HepG2 (cell line): ENCODE measurements at regions not wholly inside any gene's neighbourhood (a gene's known extent, or its start where the extent isn't known, plus 50 kb on each side); places are given as distances from the start of the nearest gene placed in this dataset.

ENCODE experiments used
- CBX2 ChIP-seq, 2 experiments: fragments of 200-600 bp in 1 of 2; sonication (generic); formaldehyde crosslinking in 1 of 2; IDR thresholded peaks; 2 replicates each; pipeline versions ENCODE4 v1.7.0 to v1.8.1; 2018 to 2022; ENCODE audit warnings: low read depth in 2 of 2, low read length in 1 of 2, mild to moderate bottlenecking in 1 of 2, missing genetic modification reagents in 1 of 2
- HDAC2 ChIP-seq: sonication (generic); formaldehyde crosslinking; IDR thresholded peaks from 2 replicates; pipeline ENCODE4 v1.4.0; 2020; ENCODE audit warnings: missing genetic modification reagents
- PTBP1 ChIP-seq: fragments of 200-400 bp; formaldehyde crosslinking; IDR thresholded peaks from 2 replicates; pipeline ENCODE4 v1.6.1; 2018; ENCODE audit warnings: low read length, low read depth; ENCODE audit not compliant: poor library complexity, severe bottlenecking
- RFXAP ChIP-seq: sonication (generic); formaldehyde crosslinking; IDR thresholded peaks from 2 replicates; pipeline ENCODE4 v1.4.0; 2020; ENCODE audit warnings: missing genetic modification reagents, borderline replicate concordance
- SMAD1 ChIP-seq: sonication (generic); formaldehyde crosslinking; IDR thresholded peaks from 2 replicates; pipeline ENCODE4 v1.4.0; 2020; ENCODE audit warnings: missing genetic modification reagents, low read depth, mild to moderate bottlenecking, borderline replicate concordance
- SP1 ChIP-seq, 2 experiments: fragments of 450-650 bp in 1 of 2; sonication (generic) in 1 of 2; formaldehyde crosslinking in 1 of 2; IDR thresholded peaks; 2 replicates each; pipeline versions ENCODE4 v1.4.0 to v1.6.1; 2016 to 2020; ENCODE audit warnings: missing genetic modification reagents in 1 of 2
- ZNF296 ChIP-seq: sonication (generic); formaldehyde crosslinking; conservative IDR thresholded peaks from 2 replicates; pipeline ENCODE4 v1.5.0; 2020; ENCODE audit warnings: mild to moderate bottlenecking, missing genetic modification reagents
- TF ChIP-seq, protein P1 (sequence below): sonication (generic); formaldehyde crosslinking; IDR thresholded peaks from 2 replicates; pipeline ENCODE4 v1.5.0; 2020; ENCODE audit warnings: mild to moderate bottlenecking, missing genetic modification reagents, moderate library complexity
- TF ChIP-seq, protein P2 (sequence below): sonication (generic); formaldehyde crosslinking; IDR thresholded peaks from 2 replicates; pipeline ENCODE4 v1.4.0; 2020; ENCODE audit warnings: mild to moderate bottlenecking, missing genetic modification reagents

DNA sequence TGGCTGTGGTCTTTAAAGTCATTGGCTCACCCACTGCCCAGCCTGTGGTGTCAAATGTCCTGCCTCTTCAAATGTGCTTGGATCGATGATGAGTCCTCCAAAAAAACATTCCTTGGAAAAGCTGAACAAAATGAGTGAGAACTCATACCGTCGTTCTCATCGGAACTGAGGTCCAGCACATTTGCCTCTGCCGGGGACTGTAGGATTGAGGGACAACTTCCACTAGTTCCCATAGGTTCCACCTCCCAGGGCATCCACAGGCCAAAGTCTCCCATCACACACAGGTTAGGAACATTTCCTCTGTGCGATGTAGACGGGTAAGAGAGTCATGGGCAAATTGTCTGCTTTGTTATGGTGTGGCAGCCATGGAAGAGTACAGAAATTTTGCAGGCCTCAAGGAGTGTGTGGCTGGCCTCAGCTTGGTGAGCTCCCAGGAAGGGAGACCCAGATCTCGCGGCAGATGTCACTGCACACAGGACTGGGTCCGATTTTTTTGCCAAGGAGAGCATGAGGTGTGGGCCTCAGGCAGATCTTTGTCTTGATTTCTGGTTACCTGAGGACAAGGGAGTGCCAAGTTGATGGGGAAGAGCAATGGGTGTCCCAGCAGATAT, 115.7 kb downstream of the SNRPN start:
- TF ChIP-seq, protein P1, sequence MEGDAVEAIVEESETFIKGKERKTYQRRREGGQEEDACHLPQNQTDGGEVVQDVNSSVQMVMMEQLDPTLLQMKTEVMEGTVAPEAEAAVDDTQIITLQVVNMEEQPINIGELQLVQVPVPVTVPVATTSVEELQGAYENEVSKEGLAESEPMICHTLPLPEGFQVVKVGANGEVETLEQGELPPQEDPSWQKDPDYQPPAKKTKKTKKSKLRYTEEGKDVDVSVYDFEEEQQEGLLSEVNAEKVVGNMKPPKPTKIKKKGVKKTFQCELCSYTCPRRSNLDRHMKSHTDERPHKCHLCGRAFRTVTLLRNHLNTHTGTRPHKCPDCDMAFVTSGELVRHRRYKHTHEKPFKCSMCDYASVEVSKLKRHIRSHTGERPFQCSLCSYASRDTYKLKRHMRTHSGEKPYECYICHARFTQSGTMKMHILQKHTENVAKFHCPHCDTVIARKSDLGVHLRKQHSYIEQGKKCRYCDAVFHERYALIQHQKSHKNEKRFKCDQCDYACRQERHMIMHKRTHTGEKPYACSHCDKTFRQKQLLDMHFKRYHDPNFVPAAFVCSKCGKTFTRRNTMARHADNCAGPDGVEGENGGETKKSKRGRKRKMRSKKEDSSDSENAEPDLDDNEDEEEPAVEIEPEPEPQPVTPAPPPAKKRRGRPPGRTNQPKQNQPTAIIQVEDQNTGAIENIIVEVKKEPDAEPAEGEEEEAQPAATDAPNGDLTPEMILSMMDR (CRISPR knock-in tag), result no peak
- no peak for TF ChIP-seq CBX2 (IDR thresholded peaks at IDR 0.05; ENCODE audit: low read depth, low read length)
- TF ChIP-seq CBX2 (CRISPR knock-in tag; IDR thresholded peaks at IDR 0.05; ENCODE audit: low read depth), result no peak
- no peak for TF ChIP-seq SMAD1 (CRISPR knock-in tag)
- TF ChIP-seq, protein P2, sequence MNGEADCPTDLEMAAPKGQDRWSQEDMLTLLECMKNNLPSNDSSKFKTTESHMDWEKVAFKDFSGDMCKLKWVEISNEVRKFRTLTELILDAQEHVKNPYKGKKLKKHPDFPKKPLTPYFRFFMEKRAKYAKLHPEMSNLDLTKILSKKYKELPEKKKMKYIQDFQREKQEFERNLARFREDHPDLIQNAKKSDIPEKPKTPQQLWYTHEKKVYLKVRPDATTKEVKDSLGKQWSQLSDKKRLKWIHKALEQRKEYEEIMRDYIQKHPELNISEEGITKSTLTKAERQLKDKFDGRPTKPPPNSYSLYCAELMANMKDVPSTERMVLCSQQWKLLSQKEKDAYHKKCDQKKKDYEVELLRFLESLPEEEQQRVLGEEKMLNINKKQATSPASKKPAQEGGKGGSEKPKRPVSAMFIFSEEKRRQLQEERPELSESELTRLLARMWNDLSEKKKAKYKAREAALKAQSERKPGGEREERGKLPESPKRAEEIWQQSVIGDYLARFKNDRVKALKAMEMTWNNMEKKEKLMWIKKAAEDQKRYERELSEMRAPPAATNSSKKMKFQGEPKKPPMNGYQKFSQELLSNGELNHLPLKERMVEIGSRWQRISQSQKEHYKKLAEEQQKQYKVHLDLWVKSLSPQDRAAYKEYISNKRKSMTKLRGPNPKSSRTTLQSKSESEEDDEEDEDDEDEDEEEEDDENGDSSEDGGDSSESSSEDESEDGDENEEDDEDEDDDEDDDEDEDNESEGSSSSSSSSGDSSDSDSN (CRISPR knock-in tag), result no peak
- no peak for TF ChIP-seq SP1 (IDR thresholded peaks at IDR 0.05)
- no peak for TF ChIP-seq SP1 (CRISPR knock-in tag; IDR thresholded peaks at IDR 0.05)
- TF ChIP-seq ZNF296 (CRISPR knock-in tag), result no peak
- no peak for TF ChIP-seq PTBP1
- TF ChIP-seq RFXAP (CRISPR knock-in tag), result no peak
- TF ChIP-seq HDAC2, result no peak
